IPS DF 4.7 (cell line): ENCODE measurements at regions not wholly inside any gene's neighbourhood (a gene's known extent, or its start where the extent isn't known, plus 50 kb on each side); places are given as distances from the start of the nearest gene placed in this dataset.
"Not testable (repeated sequence)": the region's sequence is repeated elsewhere in the genome, so short reads cannot be mapped to it uniquely, and the experiment has no call there.

Source experiments
- DNase-seq: peaks from one replicate; pipeline ENCODE4 v3.0.0-alpha.2; 2013; ENCODE audit warnings: low spot score; ENCODE audit errors: extremely low read depth

DNA sequence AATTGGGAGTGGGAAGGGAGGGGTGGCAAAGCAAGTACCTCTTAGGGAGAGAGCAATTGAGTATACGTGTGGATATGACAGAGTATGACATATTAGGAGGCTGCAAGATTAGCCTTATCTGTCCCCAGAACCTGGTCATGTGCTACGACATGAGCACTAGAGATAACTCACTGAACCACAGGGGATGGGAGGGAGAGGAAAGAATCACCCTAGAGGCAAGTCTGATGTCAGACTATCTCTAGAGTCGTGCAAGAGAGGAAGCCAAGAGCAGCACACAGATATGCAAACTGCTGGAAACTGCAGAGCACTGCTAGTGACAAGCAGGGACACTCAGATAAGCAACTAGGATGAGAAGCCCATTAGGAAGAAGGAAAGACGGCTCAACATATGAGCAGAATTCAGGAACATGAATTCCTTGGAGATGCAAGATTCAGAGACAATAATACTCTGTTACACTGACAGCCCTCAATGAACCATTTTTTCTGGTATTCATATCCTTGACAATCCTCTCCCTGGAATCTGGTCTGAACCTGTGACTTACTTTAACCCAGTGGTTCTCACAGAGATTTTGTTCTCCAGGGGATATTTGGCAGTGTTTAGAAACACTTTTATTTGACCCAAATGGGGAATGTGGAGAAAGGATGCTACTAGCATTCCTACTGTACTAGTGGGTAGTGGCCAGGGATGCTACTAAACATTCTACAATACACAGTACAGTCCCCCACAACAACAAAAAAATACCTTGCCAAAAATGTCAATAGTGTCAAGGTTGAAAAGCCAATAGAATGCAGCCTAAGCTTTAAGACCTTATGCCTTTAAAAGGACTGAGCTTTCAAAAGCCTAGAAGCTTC, 84.0 kb upstream of the BMP2K start:
- DNase-seq = no peak

DNA sequence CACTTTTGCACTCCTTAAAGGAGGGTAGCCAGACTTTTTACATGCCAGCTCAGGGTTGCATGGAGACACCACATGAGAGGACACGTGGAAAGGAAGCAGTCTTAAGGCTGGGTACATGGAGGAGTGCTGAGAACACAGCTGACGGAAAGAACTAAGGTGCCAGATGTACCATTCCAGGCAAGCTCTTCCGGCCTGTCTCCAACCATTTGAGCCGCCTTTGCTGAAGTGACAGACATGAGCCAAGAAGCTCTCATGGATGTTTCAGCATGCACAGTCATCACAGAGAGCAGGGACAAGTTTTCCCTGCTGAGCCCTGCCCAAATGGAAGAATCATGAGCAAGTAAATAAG, 83.4 kb upstream of the BMP2K start:
- no peak for DNase-seq

DNA sequence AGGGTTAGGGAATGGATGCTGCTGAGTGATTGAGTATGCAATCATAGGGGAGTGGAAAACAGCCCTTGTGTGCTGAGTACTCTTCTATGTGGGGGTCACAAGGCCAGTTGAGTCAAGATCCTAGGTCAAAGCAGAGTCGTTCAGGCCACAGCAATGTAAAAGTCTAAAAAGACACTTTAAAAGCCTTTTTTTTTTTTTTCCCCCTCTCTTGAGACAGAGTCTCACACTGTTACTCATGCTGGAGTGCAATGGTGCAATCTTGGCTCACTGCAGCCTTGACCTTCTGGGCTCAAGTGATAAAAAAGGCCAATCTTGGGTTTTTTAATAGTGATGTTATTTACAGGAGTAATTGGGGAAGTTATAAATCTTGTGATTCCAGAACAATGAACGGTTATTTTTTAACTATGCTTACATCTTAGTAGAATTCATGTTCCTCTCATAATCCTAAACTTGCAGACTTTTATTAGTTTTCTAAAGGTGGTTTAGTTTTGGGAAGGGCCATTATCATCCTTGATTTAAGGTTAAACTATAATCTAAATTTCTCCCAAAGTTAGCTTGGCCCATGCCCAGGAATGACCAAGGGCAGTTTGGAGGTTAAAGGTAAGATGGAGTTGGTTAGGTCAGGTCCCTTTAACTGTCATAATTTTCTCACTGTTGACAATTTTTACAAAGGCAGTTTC, 82.2 kb upstream of the BMP2K start:
- DNase-seq = no peak

DNA sequence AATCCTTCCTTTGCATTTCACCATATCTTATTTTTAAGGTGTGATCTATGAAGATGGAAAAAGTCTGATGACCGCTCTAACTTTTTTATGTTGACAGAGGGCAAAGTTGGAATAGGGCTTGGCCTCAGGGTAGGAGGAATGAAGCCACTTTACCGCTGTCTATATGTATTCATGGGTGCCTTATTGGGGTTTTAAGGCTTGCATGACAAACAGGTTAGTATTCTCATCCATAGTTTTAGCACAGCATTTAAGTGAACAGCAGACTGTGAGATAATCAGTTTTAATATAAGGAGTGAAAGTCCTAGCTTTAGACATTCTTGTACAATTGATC, 81.7 kb upstream of the BMP2K start:
- no peak for DNase-seq

DNA sequence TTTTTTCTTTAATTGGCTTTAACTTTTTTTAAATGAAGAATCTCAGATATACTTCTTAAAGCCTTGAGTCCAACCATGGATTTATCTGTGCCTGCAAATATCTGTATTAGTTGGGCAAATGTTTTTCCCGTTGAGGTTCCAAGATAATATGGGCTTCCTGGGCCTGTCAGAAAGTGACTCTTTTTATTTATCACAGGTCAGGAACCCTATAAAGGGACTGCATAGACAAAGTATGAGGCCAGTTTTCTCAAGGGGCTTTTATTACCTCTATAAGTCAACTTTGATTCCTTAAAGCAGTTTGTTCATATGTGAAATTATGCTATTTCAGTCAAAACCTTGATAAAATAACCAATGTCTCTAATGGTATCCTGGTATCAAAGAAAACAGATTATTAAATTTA, 80.2 kb upstream of the BMP2K start:
- no peak for DNase-seq

DNA sequence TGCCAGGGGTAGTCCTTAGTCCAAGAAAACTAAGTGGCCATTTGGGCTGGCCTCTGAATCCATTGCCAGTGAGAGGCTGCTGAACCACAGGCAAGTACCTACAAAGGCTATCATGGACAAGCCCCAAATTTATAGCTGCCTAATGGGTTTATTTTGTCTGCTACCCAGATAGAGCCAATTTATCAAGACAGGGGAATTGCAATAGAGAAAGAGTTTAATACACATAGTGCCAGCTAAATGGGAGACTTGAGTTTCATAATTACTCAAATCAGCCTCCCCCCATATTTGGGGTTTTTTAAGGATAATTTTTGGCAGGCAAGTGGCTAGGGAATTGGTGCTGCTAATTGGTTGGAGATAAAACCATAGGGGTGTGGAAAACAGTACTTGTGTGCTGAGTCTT, 73.1 kb upstream of the BMP2K start:
- no peak for DNase-seq

DNA sequence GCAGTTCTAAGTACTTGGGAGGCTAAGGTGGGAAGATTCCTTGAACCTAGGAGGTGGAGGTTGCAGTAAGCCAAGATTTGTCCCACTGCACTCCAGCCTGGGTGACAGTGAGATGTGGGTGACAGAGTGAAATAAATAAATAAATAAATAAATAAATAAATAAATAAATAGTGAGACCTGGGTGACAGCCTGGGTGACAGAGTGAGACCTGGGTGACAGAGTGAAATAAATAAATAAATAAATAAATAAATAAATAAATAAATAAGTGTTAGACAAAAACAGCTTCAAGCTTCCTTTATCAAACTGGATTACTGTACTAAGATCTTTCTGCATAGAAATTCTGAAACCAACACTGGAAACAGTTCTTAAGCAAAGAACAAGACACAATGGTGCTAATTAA, 71.8 kb upstream of the BMP2K start:
- no peak for DNase-seq

DNA sequence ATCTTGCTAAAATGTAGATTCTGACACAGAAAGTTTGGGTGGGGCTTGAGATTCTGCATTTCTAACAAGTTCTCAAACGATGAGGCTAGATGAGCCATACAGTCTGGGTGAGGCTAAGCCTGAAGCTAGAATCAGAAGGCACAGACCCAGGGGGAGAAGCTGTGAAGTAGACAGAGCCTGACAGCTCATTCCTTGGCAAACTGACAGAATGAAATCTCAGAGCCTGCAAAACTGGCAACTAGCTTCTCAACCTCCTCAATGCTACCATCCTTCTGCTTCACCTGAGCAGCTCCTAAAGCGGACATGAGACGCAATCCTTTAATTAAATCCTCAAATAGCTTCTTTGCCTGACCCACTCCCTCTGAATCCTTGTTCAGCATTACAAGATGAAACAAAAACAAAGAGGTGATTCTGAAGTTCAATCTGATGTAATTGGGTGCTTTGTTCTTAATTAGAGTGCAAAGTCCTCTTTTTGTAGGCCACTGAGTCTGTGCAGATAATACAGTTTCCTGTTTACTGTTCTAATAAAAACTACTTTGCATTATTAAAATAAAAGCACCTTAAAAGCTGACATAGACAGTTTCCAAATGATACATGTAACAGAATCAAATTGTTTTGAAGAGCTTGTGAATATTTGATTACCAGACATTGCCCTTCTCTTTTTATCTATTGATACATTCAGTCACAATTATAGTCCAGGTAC, 71.0 kb upstream of the BMP2K start:
- DNase-seq = no peak

DNA sequence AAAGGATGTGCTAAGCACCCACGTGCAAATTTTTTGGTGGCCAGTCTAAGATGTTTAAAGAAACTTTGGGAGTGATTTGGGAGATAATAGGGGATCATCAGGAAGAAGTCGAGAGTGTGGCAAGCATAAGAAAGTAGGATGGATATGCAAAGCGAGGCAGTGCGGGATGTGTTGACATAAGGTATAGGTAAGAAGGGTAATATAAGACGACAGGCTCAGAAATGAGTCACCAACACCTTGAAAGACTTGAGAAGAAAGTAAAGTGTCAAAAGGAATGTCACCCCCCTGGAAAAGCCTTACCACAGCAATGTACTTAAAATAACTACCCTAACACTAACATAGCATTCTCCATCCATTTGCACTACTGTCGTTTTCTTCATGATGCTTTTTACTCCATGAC, 69.8 kb upstream of the BMP2K start:
- DNase-seq = no peak

DNA sequence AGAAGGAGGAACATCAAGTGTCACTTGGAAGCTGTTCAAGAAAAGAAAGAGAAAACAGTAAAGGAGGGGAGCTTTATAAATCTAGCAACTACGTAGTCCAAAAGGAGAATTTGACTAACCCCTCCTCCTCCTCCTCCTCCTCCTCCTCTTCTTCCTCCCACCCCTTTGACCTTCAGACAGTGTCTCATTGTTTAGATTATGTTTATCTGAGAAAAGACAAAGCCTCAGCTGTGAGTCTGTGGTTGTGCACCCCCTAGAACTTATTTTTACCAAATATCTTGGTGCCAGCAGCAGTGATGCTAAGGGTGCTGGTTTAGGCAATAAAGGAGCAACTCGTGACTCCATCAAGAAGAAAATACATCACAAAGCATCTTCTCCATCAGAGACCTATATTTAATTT, 68.9 kb upstream of the BMP2K start:
- DNase-seq = no peak

DNA sequence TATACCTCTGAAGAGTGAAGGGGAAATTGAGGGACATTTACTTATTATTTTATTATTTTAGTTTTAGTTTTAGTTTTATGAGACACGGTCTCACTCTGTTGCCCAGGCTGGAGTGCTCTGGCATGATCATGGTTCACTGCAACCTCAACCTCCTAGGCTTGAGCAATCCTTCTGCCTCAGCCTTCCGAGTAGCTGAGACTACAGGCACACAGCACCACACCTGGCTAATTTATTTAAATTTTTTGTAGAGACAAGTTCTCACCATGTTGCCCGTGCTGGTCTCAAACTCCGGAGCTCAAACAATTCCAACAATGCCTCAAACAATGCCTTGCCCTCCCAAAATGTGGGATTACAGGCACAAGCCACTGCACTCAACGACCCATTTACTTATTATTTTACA, 68.4 kb upstream of the BMP2K start:
- DNase-seq = no peak

DNA sequence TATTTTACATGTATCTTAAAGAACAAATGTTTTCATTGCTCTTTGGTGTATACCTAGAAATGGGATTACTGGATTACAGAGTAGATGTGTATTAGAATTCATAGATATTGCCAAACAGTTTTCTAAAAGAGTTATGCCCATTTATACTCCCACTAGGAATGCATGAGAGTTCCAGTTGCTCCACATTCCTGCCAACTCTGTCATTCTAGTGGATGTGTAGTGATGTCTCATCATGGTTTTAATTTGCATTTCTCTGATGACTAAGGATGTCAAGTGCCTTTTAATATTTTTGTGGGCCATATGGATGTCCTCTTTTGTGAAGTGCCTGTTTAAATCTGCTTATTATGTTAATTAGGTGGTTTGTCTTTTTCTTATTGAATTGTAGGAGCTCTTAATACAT, 65.6 kb upstream of the BMP2K start:
- no peak for DNase-seq

DNA sequence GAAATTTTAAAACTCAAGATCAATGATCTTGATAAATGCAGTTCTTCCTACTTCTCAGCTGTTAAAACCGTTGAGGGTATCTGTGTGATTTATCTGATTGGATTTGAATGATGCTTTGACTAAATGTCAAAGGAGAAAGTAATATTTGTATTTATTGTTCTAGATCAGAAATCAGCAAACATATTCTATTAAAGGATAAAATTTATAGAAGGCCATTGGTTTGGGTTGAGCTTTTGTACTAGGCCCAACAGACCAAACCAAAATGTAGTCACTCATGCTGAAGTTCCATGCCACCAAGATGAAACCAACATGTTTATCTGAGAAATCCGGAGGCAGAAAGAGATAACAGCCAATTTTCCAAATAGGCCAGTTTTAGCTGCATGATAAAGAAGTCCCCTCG, 64.5 kb upstream of the BMP2K start:
- no peak for DNase-seq

DNA sequence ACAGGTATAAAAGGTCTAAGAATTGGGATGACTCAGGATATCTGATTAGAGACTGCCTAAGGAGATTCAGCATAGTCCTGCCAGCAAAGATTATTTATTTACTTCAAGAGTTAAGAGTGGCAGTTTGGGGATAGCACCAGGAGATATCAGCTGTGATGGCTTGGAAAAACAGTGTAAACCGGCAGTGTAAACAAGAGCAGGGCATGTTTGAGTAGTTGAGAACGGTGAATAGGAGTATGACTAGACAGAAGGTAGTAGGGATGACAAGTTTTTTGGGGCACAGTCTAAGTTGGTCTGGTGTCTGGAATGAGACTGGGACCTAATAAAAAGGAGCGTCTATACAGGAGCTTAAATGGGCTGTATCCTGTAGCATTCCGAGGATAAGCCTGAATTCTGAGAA, 61.6 kb upstream of the BMP2K start:
- DNase-seq = not testable (repeated sequence)

DNA sequence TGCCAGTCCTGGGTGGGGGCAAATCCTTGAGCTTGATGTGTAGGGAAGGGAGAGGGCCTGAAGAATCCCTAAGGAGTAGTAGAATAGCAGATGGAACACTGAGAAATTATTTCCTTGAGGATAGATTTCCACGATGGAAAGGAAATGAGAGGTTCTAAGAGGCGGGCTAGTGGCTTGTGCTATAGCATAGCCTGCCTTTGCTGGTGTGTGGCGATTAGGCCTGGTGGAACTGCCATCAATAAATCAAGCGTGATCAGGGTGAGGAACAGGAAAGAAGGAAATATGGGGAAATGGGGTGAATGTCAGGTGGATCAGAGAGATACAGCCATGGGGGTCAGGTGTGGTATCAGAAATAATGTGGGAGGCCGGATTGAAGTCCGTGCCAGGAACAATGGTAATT, 60.8 kb upstream of the BMP2K start:
- not testable (repeated sequence) for DNase-seq

DNA sequence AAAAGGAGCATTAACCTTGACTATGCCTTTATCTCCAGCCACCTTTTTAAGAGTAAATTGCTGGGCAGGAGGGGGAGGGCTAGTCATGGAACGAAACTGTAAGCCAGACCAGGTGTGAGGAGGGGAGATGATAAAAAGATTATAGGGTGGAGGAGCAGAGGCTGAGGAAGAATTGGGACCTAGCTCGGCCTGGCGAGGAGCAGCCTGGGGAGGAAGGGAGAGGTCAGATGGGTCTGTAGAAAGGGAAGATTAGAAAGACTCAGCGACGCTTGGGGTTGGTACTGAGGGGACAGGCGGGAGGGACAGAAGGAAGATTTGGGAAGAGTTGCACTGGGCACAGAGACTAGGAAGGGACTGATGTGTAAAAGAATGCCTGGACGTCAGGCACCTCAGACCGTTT, 58.4 kb upstream of the BMP2K start:
- not testable (repeated sequence) for DNase-seq

DNA sequence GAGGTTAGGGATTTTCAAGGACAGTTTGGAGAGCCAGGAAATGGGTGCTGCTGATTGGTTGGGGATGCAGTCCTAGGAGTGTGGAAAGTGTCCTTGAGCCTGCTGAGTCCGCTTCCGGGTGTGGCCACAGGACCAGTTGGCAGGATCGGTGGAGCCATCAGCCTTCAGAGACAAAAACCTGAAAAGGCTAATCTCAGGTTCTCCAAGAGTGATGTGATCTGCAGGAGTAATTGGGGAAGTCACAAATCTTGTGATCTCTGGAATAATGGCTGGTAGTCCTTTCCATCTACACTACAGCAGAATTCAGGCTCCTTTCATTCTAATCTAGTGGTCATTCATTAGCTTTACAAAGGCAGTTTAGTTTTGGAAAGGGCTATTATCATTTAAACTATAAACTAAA, 55.9 kb upstream of the BMP2K start:
- no peak for DNase-seq

DNA sequence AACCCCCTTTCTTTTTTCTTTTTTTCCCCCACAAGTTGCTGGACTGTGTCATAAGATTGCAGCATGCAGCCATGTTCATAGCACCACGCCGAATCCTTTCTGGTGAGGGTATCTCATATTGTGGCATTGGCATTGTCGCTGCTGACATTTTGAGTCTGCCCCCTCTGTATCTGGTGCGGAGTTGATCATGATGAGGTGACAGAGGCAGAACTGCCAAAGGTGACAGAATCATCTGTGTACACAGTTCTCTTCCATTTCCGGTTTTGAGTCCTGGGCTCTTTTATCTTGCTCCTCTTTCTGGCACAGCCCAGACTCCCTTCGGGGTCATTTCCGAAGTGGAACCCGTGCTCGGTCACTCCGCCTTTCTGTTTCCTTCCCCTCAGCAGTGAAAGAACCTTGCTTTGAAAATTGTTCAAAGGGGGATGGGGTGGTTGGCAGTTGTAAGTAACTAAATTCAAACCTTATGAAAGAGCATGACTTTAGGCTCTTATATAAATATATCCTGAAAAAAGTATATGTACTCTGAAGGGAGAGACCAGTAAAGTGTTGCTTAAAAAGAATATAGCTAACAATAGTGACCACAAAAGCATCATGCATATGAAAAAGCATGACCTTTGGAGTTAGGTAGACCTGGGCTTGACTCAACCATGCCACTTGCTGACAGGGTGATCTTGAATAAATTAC, 55.0 kb upstream of the BMP2K start:
- no peak for DNase-seq

DNA sequence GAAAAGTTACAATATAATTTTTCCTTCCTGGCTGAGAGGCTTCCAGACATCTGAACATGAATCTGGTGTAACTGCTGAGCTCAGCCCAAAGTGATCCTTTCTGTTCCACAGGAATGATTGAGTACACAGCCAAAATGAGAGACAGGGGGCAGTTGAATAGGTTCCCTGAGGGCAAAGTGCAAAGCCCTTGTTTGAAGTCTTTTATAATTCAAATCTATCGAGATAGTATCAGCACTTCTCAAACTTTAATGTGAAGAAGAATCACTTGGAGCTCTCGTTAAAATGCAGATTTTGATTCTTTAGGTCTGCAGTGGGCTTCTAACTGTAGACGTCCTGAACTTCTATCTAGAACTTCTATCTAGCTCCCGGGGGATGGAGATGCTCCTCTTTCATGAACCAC, 54.4 kb upstream of the BMP2K start:
- no peak for DNase-seq

DNA sequence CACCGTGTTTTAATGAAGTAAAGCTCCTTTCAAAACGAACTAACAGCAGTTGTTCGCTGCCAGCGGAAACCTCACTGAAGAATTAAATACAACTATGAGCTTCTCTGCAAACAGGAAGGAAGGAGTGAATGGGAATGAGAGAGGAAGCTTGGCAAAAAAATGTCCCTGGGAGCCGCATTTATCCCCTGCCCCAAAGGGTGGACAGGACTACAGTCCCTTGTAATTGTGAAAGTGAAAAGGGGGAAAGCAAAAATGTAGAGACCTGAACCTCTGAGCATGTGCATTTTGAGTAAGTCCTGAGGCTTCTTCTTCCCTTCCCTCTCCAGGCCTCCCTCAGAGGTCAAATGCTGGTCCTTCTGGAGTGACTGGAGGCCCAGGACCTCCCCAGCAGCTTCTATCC, 53.8 kb upstream of the BMP2K start:
- DNase-seq = no peak

DNA sequence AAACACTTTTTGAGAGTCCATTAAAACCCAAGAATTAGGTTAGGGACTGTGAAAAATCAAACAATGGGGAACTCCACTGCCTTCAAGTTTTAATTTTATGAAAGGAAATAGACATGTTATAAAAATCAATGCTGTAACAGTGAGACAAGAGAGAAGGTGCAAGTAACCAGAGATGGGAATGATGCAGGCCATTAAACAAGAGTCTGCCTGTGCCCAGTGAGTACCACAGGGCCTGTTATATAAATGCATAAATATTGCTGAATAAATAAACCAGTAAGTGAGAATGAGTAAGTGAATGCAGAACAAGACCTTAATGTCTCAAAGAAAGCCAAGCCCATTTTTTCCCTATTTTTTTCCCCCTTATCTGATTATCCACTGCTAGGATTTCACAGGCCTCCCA, 53.3 kb upstream of the BMP2K start:
- no peak for DNase-seq
